HG03280 (cell line): ENCODE measurements at regions not wholly inside any gene's neighbourhood (a gene's known extent, or its start where the extent isn't known, plus 50 kb on each side); places are given as distances from the start of the nearest gene placed in this dataset.
"Not testable (repeated sequence)": the region's sequence is repeated elsewhere in the genome, so short reads cannot be mapped to it uniquely, and the experiment has no call there.

Source experiments
- ATAC-seq: cut with Tn5 transposase; IDR thresholded peaks from one replicate; pipeline ENCODE4 v1.9.1; 2021; ENCODE audit warnings: mild to moderate bottlenecking, moderate library complexity; ENCODE audit not compliant: unreplicated experiment

DNA sequence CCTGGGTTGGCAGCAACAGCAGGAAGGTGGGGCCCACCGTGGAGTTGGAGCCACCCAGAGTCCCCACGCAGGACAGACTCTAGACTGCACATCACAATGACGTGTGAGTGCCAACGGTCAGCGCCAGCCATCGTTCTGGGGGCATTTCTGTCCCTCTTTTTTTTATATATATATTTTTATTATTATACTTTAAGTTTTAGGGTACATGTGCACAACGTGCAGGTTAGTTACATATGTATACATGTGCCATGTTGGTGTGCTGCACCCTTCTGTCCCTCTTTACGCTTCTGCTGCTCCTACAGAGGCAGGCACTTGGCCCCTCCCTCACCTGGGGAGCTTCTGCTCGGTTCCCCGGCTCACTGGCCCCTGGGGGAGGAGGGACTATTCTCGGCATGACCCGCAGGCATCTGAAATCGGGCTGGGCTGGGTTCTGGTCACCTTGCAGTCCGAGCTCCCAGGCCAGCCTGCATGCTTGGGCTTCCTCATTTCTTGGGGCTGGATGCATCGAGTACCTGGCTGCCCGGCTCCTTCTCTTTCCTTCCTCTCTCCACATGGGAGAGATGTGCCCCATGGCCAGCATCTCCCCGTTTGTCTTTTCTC, 787.4 kb downstream of the TBC1D22A start:
- ATAC-seq, result no peak

GRCh38 chr22:47548953-47549740, 786.7 kb downstream of the TBC1D22A start:
- ATAC-seq, result no peak

- no peak for ATAC-seq
These were observed 785.6 kb downstream of the TBC1D22A start for GRCh38 chr22:47547881-47548650.

GRCh38 chr22:47547239-47547661, 784.8 kb downstream of the TBC1D22A start:
- ATAC-seq, result no peak

GRCh38 chr22:47544696-47545095, 782.2 kb downstream of the TBC1D22A start:
- ATAC-seq, result no peak

DNA sequence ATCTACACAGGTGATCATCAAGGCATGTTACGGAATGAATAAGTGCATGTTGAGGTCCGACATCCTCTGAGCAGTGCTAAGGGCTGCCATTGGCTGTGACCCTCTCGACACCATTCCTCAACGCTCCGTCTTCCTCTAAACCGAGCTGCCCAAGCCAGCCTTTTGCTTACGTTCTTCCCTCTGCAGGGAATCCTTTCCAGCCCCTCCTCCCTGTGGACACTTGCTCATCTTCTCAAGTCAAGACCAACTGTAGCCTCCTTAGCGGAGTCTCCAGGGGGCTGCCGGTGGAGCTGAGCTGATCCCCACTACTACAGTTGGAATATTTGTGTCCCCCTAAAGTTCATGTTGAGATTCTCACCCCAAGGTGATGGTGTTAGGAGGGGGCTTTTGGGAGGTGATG, 781.0 kb downstream of the TBC1D22A start:
- ATAC-seq, result no peak

- ATAC-seq, result no peak
These were observed 777.6 kb downstream of the TBC1D22A start for GRCh38 chr22:47540011-47540410.

DNA sequence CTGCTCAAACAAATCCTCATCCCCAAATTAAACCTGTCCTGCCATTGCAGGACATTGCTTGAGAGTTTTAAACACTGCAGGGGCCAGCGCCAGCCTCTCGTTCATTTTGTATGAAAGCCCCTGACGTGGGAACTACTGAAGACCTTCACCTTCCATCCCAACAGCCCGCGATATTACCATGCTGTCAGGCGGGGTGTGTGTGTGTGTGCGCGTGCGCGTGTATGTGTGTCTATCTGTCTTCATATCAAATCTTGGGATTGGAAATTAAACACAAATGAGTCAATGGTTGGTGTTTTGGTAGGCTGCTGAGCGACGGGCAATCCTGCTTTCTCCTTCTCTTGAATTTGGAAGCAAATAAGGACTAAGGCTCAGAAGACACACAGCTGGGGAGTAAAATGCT, 776.9 kb downstream of the TBC1D22A start:
- ATAC-seq, result no peak

DNA sequence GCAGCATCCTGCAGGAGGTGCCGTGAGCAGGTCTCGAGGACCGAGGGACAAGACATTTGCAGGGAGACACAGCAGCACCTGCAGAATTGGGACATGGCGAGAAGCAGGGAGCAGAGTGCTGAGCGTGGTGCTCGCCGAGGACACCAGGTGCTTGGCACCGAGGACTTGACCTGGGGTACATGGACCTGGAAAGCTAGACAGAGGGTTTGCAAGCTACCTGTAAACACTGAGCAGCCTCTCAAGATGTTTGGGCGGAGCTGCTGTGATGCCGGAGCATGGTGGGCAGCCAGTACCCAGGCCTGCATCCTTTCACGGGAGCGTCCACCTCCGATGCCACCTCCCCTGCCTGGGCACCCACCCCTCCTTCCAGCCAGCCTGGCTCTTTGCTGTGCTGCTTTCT, 773.2 kb downstream of the TBC1D22A start:
- ATAC-seq, result no peak

DNA sequence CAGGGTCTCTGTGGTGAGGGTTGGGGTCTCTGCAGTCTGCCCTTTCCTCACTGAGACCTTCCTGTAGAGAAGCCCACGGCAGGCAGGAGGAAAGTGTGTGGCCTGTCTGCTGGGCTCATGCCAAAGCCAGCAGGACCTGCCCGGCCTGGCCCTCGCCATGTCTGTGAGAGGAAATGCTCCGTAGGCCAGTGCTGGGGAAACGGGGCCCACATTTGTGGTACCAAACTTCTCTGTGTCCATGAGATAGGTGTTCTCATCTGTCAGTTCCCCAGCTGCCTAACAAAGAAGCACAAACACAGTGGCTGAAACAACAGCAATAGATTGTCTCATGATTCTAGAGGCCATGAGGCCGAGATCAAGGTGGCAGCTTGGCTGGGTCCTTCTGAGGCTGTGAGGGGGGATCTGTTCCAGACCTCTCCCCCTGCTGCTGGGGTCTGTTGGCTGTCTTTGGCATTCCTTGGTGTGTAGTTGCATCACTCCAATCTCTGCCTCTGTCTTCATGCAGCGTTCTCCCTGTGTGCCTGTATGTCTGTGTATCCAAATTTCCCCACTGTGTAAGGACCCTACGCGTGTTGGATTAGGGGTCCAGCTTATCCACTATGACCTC, 772.5 kb downstream of the TBC1D22A start:
- ATAC-seq, result no peak

- ATAC-seq, result no peak
These were observed 771.7 kb downstream of the TBC1D22A start for GRCh38 chr22:47533961-47534803.

DNA sequence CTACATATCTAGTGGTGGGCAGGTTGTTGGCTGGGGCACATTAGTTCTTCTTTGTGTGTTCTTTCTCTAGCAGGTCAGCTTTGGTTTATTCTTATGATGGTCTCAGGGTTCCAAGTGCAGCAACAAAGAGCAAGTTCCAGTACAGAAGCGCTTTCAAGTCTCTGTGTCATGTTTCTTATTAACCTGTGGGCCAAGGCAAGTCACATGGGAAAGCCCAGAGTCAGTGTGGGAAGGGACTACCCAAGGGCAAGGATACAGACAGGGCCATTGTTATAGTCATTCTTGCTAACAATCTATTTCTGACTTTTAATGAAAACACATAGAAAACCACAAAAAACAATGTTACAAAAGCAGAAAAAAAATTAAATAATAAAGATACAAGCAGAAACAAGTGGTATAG, 754.6 kb downstream of the TBC1D22A start:
- ATAC-seq, result no peak

GRCh38 chr22:47515384-47516125, 753.1 kb downstream of the TBC1D22A start:
- no peak for ATAC-seq

DNA sequence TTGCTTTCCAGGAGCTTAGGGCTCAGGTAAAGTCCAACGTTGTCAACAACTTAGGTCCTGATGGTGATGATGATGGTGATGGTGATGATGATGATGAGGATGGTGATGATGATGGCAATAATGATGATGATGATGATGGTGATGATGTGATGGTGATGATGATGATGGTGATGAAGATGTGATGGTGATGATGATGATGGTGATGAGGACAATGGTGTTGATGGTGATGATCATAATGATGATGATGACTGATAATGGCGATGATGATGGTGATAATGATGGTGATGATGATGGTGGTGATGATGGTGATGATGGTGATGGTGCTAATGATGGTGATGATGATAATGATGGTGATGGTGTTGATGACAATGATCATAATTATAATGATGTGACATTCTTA, 750.2 kb downstream of the TBC1D22A start:
- no peak for ATAC-seq

- no peak for ATAC-seq
These were observed 742.5 kb downstream of the TBC1D22A start for GRCh38 chr22:47504962-47505361.

GRCh38 chr22:47498969-47499495, 736.6 kb downstream of the TBC1D22A start:
- ATAC-seq, result no peak

GRCh38 chr22:47497666-47498065, 735.2 kb downstream of the TBC1D22A start:
- no peak for ATAC-seq

GRCh38 chr22:47495110-47495509, 732.7 kb downstream of the TBC1D22A start:
- ATAC-seq, result no peak

GRCh38 chr22:47488131-47488530, 725.7 kb downstream of the TBC1D22A start:
- not testable (repeated sequence) for ATAC-seq
